CD4-positive, alpha-beta T cell treated with Interleukin-10 for 1 hour (primary cell): ENCODE measurements at regions not wholly inside any gene's neighbourhood (a gene's known extent, or its start where the extent isn't known, plus 50 kb on each side); places are given as distances from the start of the nearest gene placed in this dataset.

Experiments used
- DNase-seq: peaks from one replicate; pipeline ENCODE4 v3.0.0-alpha.2; 2020

- no peak for DNase-seq
These were observed 55.1 kb upstream of the PAGE4 start for GRCh38 chrX:49773993-49774392.

- DNase-seq: no peak
These were observed 61.9 kb upstream of the PAGE4 start for GRCh38 chrX:49767236-49767635.

- no peak for DNase-seq
These were observed 66.5 kb upstream of the PAGE1 start for GRCh38 chrX:49762175-49762720.

- DNase-seq: peak; percentile 37
These were observed 65.7 kb upstream of the PAGE1 start for GRCh38 chrX:49761481-49761880.

GRCh38 chrX:49760290-49760890, 64.6 kb upstream of the PAGE1 start:
- no peak for DNase-seq

GRCh38 chrX:49756692-49757091, 60.9 kb upstream of the PAGE1 start:
- DNase-seq: no peak

GRCh38 chrX:49754233-49754857, 58.6 kb upstream of the PAGE1 start:
- DNase-seq: peak; percentile 61

GRCh38 chrX:49753691-49754090, 57.9 kb upstream of the PAGE1 start:
- no peak for DNase-seq

GRCh38 chrX:49748211-49748956, 52.6 kb upstream of the PAGE1 start:
- DNase-seq: no peak

- DNase-seq: no peak
These were observed 50.5 kb upstream of the PAGE1 start for GRCh38 chrX:49746306-49746705.
